SK-N-MC (cell line): ENCODE measurements at regions not wholly inside any gene's neighbourhood (a gene's known extent, or its start where the extent isn't known, plus 50 kb on each side); places are given as distances from the start of the nearest gene placed in this dataset.

ENCODE experiments used
- EZH2 ChIP-seq: fragments of 200-600 bp; sonication (generic); IDR thresholded peaks from one replicate; pipeline ENCODE4 v1.6.1; 2017; ENCODE audit warnings: antibody characterized with exemption
- FOXP2 ChIP-seq: optimal IDR thresholded peaks from 2 replicates; pipeline ENCODE3; 2011; ENCODE audit warnings: mild to moderate bottlenecking, moderate library complexity; ENCODE audit not compliant: insufficient read depth; ENCODE audit errors: extremely low read length, control extremely low read depth
- POLR2AphosphoS5 ChIP-seq: IDR thresholded peaks from 2 replicates; pipeline ENCODE4 v1.6.1; 2012; ENCODE audit warnings: mild to moderate bottlenecking, low read depth, low read length, borderline replicate concordance

- TF ChIP-seq EZH2 (no peak), FOXP2 (no peak), POLR2AphosphoS5 (no peak)
These were observed 508.3 kb downstream of the BMP2 start for GRCh38 chr20:7275645-7276237.
